AG04450 (cell line): ENCODE measurements at regions not wholly inside any gene's neighbourhood (a gene's known extent, or its start where the extent isn't known, plus 50 kb on each side); places are given as distances from the start of the nearest gene placed in this dataset.
"Not testable (repeated sequence)": the region's sequence is repeated elsewhere in the genome, so short reads cannot be mapped to it uniquely, and the experiment has no call there.

ENCODE experiments used
- CTCF ChIA-PET: fragments of 300-600, 350-600 bp; formaldehyde crosslinking; extraction: SDS; loops from one replicate; lab custom pipeline; 2022; ENCODE audit warnings: antibody characterized with exemption, inconsistent platforms; lab: Charles Lee
- POLR2A ChIA-PET: fragments of 350-600 bp; formaldehyde crosslinking; extraction: SDS; loops from one replicate; lab custom pipeline; 2021; ENCODE audit warnings: antibody characterized with exemption, inconsistent platforms; lab: Yijun Ruan, JAX
- DNase-seq: peaks from one replicate; pipeline ENCODE4 v3.0.0-alpha.2; 2011; ENCODE audit warnings: low read depth, low spot score
- H3K27ac ChIP-seq: one replicate; pipeline ENCODE4 v1.5.1; 2012; ENCODE audit warnings: low read depth, low read length, control low read depth
- H3K27me3 ChIP-seq: one replicate; pipeline ENCODE4 v1.6.0; 2012; ENCODE audit warnings: low read length; ENCODE audit not compliant: control insufficient read depth, insufficient read depth
- H3K4me3 ChIP-seq: 2 replicates; pipeline ENCODE4 v1.5.1; 2011; ENCODE audit warnings: mild to moderate bottlenecking, low read depth, low read length, control low read depth
- H3K9me3 ChIP-seq: 2 replicates; pipeline ENCODE4 v1.5.1; 2012; ENCODE audit warnings: low read length; ENCODE audit not compliant: control insufficient read depth, insufficient read depth
- CTCF ChIP-seq: IDR thresholded peaks from 2 replicates; pipeline ENCODE4 v1.5.1; 2011; ENCODE audit warnings: low read depth, low read length, control low read depth, inconsistent platforms

- Histone ChIP-seq H3K27me3 (no peaks in the 10 kb centered on the region), H3K9me3 (no peaks in the 10 kb centered on the region), H3K4me3 (no peak overlapping the region), H3K27ac (no peak overlapping the region)
- no peak for DNase-seq
- POLR2A ChIA-PET, result no interaction called here
- no peak for TF ChIP-seq CTCF
- CTCF ChIA-PET, result no interaction called here
Observed at GRCh38 chr10:64699244-64699643, 1178.0 kb downstream of the REEP3 start.

GRCh38 chr10:64702086-64702485 is 1180.9 kb downstream of the REEP3 start:
- H3K27me3 ChIP-seq, H3K27ac ChIP-seq, DNase-seq, H3K4me3 ChIP-seq, H3K9me3 ChIP-seq, POLR2A ChIA-PET, CTCF ChIA-PET: not testable (repeated sequence)

- DNase-seq, result no peak
- POLR2A ChIA-PET, result no interaction called here
- CTCF ChIA-PET, result no interaction called here
Observed at GRCh38 chr10:64708884-64709681, 1187.9 kb downstream of the REEP3 start.

GRCh38 chr10:64726466-64726865 is 1205.3 kb downstream of the REEP3 start:
- Histone ChIP-seq H3K27ac (no peak overlapping the region), H3K4me3 (no peak overlapping the region), H3K9me3 (no peaks in the 10 kb centered on the region), H3K27me3 (no peaks in the 10 kb centered on the region)
- ChIA-PET CTCF (no interaction called here), POLR2A (no interaction called here)
- no peak for DNase-seq
- TF ChIP-seq CTCF, result no peak

More at GRCh38 chr10:64708884-64709681, 1187.9 kb downstream of the REEP3 start:
- no peak overlapping the region for H3K4me3 ChIP-seq
- TF ChIP-seq CTCF, result no peak
- H3K27ac ChIP-seq, result no peak overlapping the region
- no peaks in the 10 kb centered on the region for H3K27me3 ChIP-seq
- H3K9me3 ChIP-seq, result no peaks in the 10 kb centered on the region

- no peaks in the 10 kb centered on the region for H3K27me3 ChIP-seq
- POLR2A ChIA-PET, result no interaction called here
- CTCF ChIA-PET, result no interaction called here
- DNase-seq, result no peak
- no peak overlapping the region for H3K4me3 ChIP-seq
- H3K9me3 ChIP-seq, result no peaks in the 10 kb centered on the region
- no peak for TF ChIP-seq CTCF
- H3K27ac ChIP-seq, result no peak overlapping the region
Observed at GRCh38 chr10:64731016-64731415, 1209.8 kb downstream of the REEP3 start.
